HG03175 (cell line): ENCODE measurements at regions not wholly inside any gene's neighbourhood (a gene's known extent, or its start where the extent isn't known, plus 50 kb on each side); places are given as distances from the start of the nearest gene placed in this dataset.
"Not testable (repeated sequence)": the region's sequence is repeated elsewhere in the genome, so short reads cannot be mapped to it uniquely, and the experiment has no call there.

Experiments
- ATAC-seq: cut with Tn5 transposase; IDR thresholded peaks from one replicate; pipeline ENCODE4 v1.9.1; 2021; ENCODE audit warnings: mild to moderate bottlenecking, moderate library complexity; ENCODE audit not compliant: unreplicated experiment

DNA sequence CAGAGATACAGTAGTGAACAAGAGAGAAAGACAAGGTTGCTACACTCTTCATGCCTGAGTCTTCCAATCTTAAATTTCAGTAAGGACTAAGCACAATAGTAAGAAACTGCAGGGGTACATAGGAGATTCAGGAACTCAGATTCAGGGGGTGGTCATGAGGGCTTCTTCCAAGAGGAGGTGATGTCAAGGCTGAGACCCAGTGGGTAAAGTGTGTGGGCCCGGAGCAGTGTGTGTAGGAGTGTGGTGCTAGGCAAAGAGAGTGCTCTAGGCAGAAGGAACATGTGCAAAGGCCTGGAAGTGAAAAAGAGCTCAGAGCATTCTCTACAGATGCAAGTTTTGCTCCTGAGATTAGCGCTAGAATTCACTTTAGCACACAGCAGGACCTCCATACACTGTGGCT lies 102.9 kb upstream of the SPATA12 start:
- ATAC-seq: no peak

DNA sequence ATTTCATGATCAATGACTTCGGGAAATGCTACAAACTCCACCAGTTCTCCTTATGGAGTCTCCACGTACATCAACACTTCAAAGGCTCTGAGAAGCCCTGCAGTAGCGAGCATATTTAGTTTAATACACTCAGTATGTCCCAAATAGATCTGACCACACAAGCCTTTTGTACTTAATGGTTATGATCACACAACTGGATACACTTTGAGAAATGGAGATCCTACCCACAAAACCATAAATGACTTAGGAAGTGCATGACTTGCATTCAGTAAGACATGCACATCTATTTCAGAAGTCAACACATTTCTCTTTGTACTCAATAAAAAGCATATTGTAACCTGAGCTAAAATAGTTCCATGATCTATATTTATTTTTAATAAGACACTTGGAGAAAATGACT lies 103.6 kb upstream of the SPATA12 start:
- no peak for ATAC-seq

DNA sequence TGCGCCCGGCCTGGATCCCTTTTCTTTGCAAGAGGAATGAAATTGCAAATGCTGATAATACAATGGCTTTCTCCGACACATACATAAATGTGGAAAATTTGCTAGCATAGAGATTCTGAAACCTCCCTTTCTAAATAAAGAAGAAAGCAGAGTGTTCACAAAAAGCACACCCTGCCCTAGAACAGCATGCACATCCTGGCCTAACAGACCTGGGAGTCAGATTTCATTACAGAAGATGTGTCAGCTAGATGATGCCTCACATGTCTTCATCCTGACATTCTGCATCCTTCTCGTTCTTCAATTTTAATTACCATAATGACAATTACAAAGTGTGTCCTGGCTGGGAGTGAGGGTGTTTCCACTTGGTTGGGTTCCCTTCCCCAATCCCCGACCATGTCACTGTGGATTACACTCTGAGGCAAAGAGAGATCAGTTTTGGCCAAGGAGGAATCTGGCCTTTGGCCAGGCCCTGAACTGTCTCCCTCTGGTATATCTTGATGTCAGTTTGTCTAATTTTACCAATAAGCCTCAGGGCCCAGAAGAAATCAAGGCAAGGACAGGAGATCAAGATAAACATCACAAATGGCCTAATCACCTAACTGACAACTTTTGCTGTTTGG lies 104.9 kb upstream of the SPATA12 start:
- no peak for ATAC-seq

DNA sequence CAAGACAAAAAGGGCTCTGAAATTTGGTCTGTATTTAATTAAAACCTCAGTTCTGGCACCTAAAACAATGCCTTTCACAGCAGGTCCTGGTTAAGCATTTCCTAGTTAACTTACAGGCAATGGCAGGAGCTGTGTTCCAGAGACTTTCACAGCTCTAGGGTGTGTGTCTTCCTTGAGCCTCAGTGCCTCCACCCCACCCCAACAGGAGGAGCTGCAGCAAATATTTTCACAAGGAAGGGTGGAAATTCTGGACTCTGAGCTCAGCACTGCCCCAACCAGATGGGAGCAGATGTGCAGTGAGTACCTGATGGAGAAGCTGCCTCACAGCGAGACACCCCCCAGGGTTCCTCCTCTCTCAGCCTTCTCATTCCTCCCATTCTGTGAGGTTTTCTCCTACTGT lies 106.3 kb upstream of the SPATA12 start:
- ATAC-seq: no peak

DNA sequence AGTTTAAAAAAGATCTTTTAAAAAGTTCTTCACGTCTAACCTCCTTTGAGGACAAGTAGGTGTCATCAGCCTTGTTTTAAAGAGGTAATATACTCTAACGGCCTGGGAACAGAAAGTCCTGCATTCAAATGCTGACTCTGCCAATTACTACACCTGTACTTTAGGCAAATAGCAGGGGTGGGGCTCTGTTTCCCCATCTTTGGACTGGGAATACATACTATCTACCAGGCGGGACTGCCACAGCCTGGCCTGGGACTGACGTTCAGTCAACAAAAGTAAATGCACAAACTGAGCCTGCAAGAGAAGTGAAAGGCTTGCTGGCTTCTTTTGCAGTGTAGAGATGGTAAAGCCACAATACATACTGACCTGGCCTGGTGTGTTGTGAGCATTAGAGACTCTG lies 107.6 kb upstream of the SPATA12 start:
- no peak for ATAC-seq

DNA sequence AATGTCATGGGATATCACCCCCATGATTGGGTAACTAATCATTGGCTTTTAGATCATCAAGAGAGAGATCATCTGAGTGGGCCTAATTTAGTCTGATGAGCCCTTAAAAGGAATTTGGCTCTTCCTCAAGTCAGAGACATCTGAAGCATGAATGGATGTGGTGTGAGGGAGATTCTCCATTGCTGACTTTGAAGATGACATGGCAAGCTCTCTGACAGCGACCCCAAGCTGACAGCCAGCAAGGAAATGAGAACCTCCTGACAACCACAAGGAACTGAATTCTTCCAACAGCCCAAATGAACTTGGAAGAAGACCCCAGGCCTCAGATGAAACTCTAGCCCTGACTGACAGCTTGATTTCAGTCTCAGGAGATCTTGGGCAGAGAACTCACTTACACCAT lies 108.4 kb upstream of the SPATA12 start:
- no peak for ATAC-seq

DNA sequence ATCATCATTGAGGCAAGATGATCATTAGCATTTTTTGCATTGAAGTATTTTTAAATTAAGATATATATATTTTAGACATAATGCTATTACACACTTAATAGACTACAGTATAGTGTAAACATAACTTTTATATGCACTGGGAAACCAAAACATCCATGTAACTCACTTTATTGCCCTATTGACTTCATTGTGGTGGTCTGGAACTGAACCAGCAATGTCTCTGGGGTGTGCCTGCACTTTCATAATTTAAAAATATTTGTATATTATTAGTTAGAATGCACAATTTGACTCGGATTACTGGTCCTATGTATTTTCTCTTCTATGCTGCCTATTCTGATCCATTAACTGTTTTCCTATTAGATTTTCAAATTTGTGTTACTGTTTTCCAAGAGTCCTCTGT lies 109.1 kb upstream of the SPATA12 start:
- ATAC-seq: no peak

DNA sequence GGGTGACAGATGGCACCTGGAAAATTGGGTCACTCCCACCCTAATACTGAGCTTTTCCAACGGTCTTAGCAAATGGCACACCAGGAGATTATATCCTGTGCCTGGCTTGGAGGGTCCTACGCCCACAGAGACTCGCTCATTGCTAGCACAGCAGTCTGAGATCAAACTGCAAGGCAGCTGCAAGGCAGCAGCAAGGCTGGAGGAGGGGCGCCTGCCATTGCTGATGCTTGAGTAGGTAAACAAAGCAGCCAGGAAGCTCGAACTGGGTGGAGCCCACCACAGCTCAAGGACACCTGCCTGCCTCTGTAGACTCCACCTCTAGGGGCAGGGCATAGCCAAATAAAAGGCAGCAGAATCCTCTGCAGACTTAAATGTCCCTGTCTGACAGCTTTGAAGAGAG lies 115.1 kb upstream of the SPATA12 start:
- ATAC-seq: not testable (repeated sequence)

DNA sequence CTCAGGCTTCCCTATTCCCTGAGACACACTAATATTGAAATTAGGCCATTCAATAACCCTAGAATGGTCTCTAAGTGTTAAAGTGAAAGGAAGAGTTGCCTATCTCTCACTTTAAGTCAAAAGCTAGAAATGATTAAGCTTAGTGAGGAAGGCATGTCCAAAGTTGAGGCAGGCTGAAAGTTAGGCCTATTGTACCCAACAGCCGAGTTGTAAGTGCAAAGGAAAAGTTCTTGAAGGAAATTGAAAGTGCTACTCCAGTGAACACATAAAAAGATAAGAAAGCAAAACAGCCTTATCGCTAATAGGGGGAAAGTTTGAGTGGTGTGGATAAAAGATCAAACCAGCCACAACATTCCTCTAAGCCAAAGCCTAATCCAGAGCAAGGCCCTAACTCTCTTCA lies 117.9 kb upstream of the SPATA12 start:
- ATAC-seq: peak; percentile 66

DNA sequence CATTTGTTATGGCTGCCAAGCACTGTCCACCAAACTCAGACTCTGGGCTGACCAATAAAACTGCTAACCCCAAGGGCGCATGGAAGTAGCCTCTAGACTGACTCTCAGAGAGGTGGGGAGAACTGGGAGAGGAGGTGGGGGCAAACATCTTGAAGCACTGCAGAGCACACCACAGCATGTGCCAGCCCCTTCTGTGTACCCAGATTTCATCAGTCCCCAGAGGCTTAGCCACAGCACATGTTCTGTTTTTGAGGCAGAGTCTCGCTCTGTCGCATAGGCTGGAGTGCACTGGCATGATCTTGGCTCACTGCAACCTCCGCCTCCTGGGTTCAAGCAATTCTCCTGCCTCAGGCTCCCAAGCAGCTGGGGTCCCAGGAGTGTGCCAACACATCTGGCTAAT lies 119.5 kb upstream of the SPATA12 start:
- no peak for ATAC-seq

DNA sequence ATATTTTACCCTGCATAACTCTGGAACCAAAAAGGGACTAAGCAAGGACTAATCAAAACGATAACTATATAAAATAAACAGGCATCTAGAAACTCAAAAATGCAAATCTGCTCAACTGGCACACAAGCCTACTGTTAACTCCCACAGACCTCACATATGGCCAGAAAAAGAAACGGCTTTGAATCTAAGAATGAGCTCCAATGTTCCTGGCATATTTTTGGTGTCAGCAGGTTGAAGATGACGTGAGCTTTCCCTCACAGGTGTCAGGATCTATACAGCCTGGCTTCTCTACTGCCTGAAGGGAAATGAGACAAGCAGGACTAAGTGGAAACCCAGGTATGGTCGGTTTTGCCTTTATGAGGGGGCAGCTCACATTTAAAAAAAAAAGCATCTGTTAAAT lies 120.1 kb upstream of the SPATA12 start:
- ATAC-seq: no peak

DNA sequence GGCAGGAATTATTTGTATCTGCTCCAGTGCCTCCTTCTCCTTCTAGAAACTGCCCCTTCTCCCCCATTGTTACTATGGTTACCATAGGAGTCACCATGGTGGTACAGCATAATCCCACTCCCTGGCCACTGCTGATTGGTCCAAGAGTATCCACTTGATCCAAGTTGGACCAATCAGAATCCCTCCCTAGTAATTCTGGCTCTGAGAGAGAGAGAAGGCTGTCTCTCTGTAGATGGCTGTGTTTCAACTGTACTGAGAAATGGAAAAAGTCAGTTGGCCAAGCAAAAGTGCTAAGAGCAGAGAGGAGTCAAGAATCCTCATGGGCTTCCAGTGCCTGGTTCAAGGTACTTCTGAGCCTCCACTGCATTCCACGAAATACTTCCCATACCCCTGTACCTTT lies 120.6 kb upstream of the SPATA12 start:
- no peak for ATAC-seq

DNA sequence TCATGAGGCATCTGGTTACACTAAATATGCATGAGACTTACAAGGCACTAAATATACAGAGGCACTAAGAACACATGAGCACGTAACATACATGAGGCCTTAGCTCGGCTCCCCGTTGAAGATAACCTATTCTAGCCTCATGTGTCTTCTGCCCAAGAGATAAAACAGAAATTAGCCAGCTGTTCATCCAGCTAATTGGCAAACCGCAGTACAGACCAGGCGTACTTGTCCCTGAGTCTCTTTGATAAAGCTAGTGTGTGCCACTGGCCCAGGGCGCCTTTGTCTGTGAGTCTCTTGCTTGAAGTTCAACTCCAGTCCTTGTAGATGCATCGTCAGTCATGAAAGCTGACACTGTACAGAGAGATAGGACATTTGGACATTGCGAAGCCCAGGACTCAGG lies 121.9 kb upstream of the SPATA12 start:
- ATAC-seq: no peak

DNA sequence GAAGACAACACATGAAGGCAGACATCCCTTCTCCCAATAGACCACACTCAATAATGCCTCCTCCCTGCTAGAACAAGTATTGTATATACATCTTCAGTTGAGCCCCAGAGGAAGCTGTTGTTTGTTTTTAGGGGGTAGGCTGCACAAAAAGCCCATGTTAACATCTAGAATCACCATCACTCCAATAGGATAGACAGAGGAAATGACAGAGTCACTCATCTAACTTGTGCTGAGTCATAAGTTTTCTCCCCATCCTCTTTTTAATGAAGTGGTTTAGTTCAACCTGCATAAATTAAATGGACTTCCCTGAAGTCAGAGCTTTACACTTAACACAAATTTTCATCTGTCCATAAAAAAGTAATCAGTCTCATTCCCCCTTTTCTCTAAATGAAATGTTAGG lies 122.9 kb upstream of the SPATA12 start:
- no peak for ATAC-seq

DNA sequence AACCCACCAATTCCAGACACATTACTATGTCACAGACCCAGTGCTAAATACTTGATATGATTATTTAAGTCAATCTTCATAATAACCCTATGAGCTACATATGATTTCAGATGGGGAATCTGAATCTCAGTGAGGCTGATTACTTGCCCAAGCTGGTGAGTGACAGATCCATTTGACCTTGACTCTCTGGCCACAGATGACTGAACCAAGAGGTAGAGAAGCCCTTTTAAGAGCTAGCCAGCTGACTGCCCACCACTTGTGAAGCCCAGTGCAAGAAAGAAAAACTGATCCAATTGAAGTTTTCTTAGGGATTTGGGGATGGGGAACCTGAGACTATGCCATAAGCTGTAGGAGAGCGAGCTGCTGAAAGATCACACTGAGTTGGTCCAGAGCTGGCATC lies 124.7 kb upstream of the SPATA12 start:
- no peak for ATAC-seq

DNA sequence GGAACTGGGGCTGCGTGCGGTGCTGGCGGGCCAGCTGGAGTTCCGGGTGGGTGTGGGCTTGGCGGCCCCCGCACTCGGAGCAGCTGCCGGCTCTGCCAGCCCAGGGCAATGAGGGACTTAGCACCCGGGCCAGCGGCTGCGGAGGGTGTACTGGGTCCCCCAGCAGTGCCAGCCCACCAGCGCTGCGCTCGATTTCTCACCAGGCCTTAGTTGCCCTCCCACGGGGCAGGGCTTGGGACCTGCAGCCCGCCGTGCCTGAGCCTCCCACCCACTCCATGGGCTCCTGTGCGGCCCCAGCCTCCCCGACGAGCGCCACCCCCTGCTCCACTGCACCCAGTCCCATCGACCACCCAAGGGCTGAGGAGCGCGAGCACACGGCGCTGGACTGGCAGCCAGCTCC lies 126.0 kb upstream of the SPATA12 start:
- ATAC-seq: not testable (repeated sequence)

DNA sequence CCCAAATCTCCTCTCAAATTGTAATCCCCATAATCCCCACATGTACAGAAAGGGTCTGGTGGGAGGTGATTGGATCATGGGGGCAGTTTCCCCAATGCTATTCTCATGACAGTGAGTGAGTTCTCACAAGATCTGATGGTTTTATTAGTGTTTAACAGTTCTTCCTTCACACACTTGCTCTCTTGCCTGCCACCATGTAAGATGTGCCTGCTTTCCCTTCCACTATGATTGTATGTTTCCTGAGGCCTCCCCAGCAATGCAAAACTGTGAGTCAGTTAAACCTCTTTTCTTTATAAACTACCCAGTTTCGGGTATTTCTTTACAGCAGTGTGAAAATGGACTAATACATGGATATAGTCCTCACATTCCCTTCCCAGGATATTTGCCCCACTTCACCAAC lies 126.7 kb upstream of the SPATA12 start:
- ATAC-seq: no peak

DNA sequence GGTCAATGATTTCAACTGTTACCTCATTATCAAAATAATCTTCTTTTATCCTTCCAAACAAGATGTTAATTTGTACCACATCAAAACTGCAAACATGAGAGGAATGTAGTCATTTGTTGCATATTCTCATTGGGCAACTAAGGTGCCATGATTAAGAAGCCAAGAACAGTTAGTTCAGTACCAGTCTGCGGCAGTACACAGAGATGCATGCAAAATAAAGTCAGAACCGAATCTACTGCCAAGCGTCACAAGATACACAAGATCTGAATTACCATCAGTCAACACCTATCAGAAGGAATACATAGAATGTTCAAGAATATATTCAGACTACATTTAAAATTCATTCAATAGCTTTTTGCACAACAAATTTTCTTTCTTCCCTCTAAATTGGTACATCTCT lies 127.6 kb upstream of the SPATA12 start:
- no peak for ATAC-seq

DNA sequence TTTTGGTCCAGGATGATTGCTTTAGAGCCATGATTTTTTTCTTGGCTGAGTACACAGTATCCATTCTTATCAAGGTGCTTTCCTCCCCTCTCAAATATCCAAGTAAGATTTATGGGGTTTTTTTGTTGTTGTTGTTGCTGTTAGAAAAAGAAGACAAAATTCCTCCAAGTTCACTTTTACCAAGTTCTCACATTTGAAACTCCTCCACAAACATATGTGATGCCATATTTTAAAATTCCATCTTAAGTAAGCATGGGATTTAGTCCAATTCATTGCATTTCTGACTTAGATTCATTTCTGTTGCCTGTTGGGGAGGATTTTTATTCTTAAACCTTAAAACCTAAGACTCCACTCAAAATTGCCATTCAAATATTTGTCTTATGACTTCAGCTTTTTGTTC lies 128.6 kb upstream of the SPATA12 start:
- ATAC-seq: no peak

DNA sequence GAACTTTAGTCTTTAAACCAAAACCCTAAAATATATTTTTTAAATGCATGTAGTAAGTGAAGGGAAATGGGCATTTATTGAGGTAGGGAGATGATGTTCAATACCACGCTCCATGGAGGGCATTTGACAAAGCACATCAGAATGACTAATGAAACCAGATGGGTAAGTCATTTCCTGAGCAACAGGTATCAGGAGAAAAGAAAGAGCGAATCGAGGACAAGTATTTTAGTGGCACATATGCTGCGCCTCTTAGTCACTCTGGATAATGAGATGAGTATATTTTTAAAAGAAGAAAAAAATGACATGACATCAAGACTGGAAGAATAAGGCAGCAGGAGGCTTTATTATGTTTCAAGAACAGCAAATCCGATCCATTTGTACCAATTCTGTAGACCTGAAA lies 129.0 kb upstream of the ARHGEF3 start:
- no peak for ATAC-seq

DNA sequence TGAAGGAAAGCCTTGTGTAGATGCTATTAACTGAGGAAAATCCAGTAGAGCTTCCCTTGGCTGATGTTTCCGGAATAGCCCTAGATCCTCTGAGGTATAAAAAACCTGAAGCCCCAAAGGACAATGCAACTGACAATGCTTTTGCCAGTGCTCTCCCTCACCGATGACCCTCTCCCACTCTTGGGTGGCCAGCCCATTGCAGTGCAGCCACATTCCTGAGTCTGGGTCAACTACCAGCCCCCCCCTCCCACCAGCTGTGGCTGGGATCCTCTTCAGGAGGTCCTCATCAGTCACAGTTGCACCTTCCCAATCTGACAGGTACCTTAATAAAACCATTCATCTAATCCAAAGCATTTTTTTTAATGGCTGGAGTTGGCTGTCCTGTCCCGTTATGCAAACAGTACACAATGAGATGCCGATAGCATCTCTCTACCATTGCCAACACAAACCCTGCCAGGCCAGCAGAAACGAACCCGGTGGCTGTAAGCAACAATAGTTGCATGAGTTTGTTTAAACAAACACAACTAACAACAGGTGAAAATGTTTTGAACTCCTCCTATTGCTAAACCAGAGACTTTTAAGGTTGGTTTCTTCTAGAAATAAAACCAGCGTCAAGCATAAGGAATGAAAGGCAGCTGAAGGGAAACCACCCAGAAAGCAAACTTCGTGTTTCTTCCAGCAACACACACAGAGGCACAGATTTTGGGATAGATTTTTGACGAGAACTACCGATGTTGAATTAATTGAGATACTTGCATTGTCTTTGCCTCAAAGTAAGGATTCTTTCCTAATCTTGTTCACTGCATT lies 128.3 kb upstream of the ARHGEF3 start:
- no peak for ATAC-seq

DNA sequence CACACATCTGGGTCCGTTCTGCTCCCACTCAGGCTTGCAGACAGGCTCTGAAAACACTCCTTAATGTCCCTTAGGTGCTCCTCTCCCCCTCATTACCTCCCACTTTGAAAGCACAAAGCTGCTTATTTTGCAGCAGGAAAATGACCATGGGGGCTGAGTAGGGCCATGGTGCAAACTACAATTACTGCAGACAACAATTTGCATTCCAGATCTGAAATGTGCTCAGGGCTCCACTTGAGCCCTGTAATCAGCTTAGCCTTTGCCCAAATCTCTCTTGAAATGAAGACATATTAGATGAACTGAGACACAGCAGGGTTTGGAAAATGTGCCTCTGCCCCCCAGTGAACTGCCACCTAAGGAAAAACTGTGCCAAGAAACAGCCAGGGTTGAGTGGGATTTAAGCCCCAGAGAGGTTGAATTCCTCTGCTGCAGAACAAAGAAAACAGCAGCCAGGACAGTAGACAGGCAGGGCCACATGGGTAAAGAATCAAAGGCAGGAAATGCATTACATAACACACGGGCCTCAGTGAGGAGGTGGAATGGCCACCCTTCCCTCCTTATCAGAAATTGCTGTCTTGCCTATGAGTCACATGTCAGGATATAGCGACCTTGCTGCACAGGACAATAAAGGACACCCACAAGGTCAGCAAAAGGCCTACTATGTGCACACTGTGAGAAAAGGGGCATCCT lies 126.8 kb upstream of the ARHGEF3 start:
- ATAC-seq: no peak
